ENCODE measurements at regions not wholly inside any gene's neighbourhood (a gene's known extent, or its start where the extent isn't known, plus 50 kb on each side); places are given as distances from the start of the nearest gene placed in this dataset.

DNA sequence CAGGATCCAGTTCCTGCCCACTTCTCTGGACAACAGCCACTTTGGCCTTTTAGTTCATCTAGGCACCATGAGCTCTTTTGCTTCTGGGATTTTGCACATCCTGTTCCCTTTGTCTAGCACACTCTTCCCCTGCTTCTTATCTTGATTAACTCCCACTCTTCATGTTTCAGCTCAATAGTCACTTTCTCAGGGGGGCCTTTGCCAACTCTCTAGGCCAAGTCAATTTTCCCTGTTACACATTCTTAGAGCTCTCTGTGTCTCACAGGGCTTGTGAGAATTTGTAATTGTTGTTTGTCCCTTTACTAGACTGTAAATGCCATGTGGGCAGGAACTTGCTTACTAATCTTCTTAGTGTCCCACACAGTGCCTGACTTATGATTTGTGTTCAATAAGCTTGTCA lies 58.1 kb upstream of the EPB41L1 start:
- TF ChIP-seq POLR2A (IDR thresholded peaks at IDR 0.05; ENCODE audit: low read depth, low read length) (no peak), CTCF (IDR thresholded peaks at IDR 0.05; ENCODE audit: extremely low read depth in 1 of 2, insufficient read depth in 1 of 2, low read depth in 1 of 2, low read length in 2 of 2) (no peak), POLR2AphosphoS5 (IDR thresholded peaks at IDR 0.05; ENCODE audit: insufficient read depth, low read depth, low read length) (no peak), EZH2 (IDR thresholded peaks at IDR 0.05; ENCODE audit: borderline replicate concordance, low read depth, low read length, severe bottlenecking) (no peak), JUN (IDR thresholded peaks at IDR 0.05; ENCODE audit: borderline replicate concordance, insufficient read depth, insufficient read length, low read depth) (no peak), FOS (IDR thresholded peaks at IDR 0.05; ENCODE audit: borderline replicate concordance, insufficient read depth, low read length) (no peak), MYC (IDR thresholded peaks at IDR 0.05; ENCODE audit: low read depth, low read length) (no peak)

Measured in endothelial cell of umbilical vein (primary cell).